HEK293 (cell line): ENCODE measurements at regions not wholly inside any gene's neighbourhood (a gene's known extent, or its start where the extent isn't known, plus 50 kb on each side); places are given as distances from the start of the nearest gene placed in this dataset.

Experiments used
- HOXA7 ChIP-seq: sonication (generic); formaldehyde crosslinking; IDR thresholded peaks from 2 replicates; pipeline ENCODE4 v1.8.1; 2022; ENCODE audit warnings: missing genetic modification reagents, borderline replicate concordance
- KLF1 ChIP-seq: fragments of 450-650 bp; formaldehyde crosslinking; IDR thresholded peaks from 2 replicates; pipeline ENCODE4 v1.5.1; 2016; ENCODE audit warnings: missing biosample characterization, missing genetic modification characterization
- SP2 ChIP-seq: fragments of 450-650 bp; formaldehyde crosslinking; IDR thresholded peaks from 2 replicates; pipeline ENCODE4 v1.5.1; 2016; ENCODE audit warnings: missing biosample characterization, missing genetic modification characterization
- TRIM28 ChIP-seq: IDR thresholded peaks from 2 replicates; pipeline ENCODE4 v1.6.1; 2011; ENCODE audit warnings: low read length, control low read depth, borderline replicate concordance
- ZNF274 ChIP-seq, 2 experiments: fragments of 200-500 bp in 1 of 2; fragments of 450-650 bp in 1 of 2; sonication (Bioruptor generic) in 1 of 2; formaldehyde crosslinking in 1 of 2; IDR thresholded peaks; 2 replicates each; pipeline versions ENCODE4 v1.5.1 to v1.6.1; 2014 to 2016; ENCODE audit warnings: borderline replicate concordance in 1 of 2, inconsistent platforms in 1 of 2, low read length in 1 of 2, missing biosample characterization in 1 of 2, missing genetic modification characterization in 1 of 2
- ZNF324 ChIP-seq: fragments of 450-650 bp; formaldehyde crosslinking; IDR thresholded peaks from 2 replicates; pipeline ENCODE4 v1.5.1; 2016; ENCODE audit warnings: missing biosample characterization, missing genetic modification characterization
- ZNF585B ChIP-seq: fragments of 450-650 bp; formaldehyde crosslinking; IDR thresholded peaks from 2 replicates; pipeline ENCODE4 v1.5.1; 2016; ENCODE audit warnings: missing biosample characterization, missing genetic modification characterization
- ZNF596 ChIP-seq: fragments of 450-650 bp; IDR thresholded peaks from 2 replicates; pipeline ENCODE4 v1.5.0; 2018; ENCODE audit warnings: missing biosample characterization, mild to moderate bottlenecking, missing genetic modification characterization, moderate library complexity
- ZNF623 ChIP-seq: fragments of 450-650 bp; formaldehyde crosslinking; IDR thresholded peaks from 2 replicates; pipeline ENCODE4 v1.5.1; 2016; ENCODE audit warnings: missing biosample characterization, missing genetic modification characterization
- ZNF837 ChIP-seq: fragments of 450-650 bp; formaldehyde crosslinking; IDR thresholded peaks from 2 replicates; pipeline ENCODE4 v1.5.1; 2016; ENCODE audit warnings: missing biosample characterization, missing genetic modification characterization
- TF ChIP-seq, protein P1 (sequence below): fragments of 450-650 bp; formaldehyde crosslinking; IDR thresholded peaks from 2 replicates; pipeline ENCODE4 v1.5.1; 2016; ENCODE audit warnings: missing biosample characterization, missing genetic modification characterization
- TF ChIP-seq, protein P2 (sequence below): fragments of 450-650 bp; formaldehyde crosslinking; IDR thresholded peaks from 2 replicates; pipeline ENCODE4 v1.5.1; 2017; ENCODE audit warnings: missing biosample characterization, mild to moderate bottlenecking, missing genetic modification characterization, moderate library complexity
- TF ChIP-seq, protein P3 (sequence below): fragments of 450-650 bp; formaldehyde crosslinking; conservative IDR thresholded peaks from 2 replicates; pipeline ENCODE4 v1.5.1; 2016; ENCODE audit warnings: low read depth, missing biosample characterization, missing genetic modification characterization
- TF ChIP-seq, protein P4 (sequence below): fragments of 450-650 bp; formaldehyde crosslinking; IDR thresholded peaks from 2 replicates; pipeline ENCODE4 v1.5.1; 2016; ENCODE audit warnings: missing biosample characterization, missing genetic modification characterization, low read depth

DNA sequence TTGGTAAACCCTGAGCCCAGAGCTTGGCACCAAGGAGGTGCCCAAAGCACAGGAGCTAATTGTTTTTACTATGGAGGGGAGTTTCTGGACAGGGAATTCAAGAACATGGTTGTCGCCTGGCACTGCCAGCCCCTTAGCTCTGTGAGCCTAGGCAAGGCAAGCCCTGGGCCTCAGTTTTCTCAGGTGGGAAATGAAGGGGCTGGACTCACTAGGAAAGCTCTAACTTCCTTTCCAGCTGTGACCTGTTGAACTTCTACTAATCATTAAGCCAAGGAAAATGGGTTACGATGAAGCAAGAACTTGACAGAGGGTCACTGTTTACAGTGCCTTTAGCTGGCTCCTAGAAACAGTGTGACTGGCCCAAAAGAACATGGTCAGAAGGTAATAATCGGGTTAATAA, 277.2 kb downstream of the SHQ1 start:
- TF ChIP-seq, protein P1, sequence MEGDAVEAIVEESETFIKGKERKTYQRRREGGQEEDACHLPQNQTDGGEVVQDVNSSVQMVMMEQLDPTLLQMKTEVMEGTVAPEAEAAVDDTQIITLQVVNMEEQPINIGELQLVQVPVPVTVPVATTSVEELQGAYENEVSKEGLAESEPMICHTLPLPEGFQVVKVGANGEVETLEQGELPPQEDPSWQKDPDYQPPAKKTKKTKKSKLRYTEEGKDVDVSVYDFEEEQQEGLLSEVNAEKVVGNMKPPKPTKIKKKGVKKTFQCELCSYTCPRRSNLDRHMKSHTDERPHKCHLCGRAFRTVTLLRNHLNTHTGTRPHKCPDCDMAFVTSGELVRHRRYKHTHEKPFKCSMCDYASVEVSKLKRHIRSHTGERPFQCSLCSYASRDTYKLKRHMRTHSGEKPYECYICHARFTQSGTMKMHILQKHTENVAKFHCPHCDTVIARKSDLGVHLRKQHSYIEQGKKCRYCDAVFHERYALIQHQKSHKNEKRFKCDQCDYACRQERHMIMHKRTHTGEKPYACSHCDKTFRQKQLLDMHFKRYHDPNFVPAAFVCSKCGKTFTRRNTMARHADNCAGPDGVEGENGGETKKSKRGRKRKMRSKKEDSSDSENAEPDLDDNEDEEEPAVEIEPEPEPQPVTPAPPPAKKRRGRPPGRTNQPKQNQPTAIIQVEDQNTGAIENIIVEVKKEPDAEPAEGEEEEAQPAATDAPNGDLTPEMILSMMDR (tag by site-specific recombination): no peak
- no peak for TF ChIP-seq ZNF837
- no peak for TF ChIP-seq ZNF623 (tag by site-specific recombination)
- TF ChIP-seq, protein P2, sequence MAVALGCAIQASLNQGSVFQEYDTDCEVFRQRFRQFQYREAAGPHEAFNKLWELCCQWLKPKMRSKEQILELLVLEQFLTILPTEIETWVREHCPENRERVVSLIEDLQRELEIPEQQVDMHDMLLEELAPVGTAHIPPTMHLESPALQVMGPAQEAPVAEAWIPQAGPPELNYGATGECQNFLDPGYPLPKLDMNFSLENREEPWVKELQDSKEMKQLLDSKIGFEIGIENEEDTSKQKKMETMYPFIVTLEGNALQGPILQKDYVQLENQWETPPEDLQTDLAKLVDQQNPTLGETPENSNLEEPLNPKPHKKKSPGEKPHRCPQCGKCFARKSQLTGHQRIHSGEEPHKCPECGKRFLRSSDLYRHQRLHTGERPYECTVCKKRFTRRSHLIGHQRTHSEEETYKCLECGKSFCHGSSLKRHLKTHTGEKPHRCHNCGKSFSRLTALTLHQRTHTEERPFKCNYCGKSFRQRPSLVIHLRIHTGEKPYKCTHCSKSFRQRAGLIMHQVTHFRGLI (tag by site-specific recombination): no peak
- no peak for TF ChIP-seq KLF1 (tag by site-specific recombination)
- TF ChIP-seq ZNF585B (tag by site-specific recombination): no peak
- TF ChIP-seq ZNF596 (tag by site-specific recombination): no peak
- TF ChIP-seq HOXA7: no peak
- no peak for TF ChIP-seq ZNF274 (IDR thresholded peaks at IDR 0.05; ENCODE audit: low read length)
- TF ChIP-seq ZNF274 (tag by site-specific recombination; IDR thresholded peaks at IDR 0.05; ENCODE audit: borderline replicate concordance): no peak
- TF ChIP-seq, protein P3, sequence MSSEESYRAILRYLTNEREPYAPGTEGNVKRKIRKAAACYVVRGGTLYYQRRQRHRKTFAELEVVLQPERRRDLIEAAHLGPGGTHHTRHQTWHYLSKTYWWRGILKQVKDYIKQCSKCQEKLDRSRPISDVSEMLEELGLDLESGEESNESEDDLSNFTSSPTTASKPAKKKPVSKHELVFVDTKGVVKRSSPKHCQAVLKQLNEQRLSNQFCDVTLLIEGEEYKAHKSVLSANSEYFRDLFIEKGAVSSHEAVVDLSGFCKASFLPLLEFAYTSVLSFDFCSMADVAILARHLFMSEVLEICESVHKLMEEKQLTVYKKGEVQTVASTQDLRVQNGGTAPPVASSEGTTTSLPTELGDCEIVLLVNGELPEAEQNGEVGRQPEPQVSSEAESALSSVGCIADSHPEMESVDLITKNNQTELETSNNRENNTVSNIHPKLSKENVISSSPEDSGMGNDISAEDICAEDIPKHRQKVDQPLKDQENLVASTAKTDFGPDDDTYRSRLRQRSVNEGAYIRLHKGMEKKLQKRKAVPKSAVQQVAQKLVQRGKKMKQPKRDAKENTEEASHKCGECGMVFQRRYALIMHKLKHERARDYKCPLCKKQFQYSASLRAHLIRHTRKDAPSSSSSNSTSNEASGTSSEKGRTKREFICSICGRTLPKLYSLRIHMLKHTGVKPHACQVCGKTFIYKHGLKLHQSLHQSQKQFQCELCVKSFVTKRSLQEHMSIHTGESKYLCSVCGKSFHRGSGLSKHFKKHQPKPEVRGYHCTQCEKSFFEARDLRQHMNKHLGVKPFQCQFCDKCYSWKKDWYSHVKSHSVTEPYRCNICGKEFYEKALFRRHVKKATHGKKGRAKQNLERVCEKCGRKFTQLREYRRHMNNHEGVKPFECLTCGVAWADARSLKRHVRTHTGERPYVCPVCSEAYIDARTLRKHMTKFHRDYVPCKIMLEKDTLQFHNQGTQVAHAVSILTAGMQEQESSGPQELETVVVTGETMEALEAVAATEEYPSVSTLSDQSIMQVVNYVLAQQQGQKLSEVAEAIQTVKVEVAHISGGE: no peak
- TF ChIP-seq SP2: no peak
- no peak for TF ChIP-seq ZNF324
- no peak for TF ChIP-seq TRIM28
- TF ChIP-seq, protein P4, sequence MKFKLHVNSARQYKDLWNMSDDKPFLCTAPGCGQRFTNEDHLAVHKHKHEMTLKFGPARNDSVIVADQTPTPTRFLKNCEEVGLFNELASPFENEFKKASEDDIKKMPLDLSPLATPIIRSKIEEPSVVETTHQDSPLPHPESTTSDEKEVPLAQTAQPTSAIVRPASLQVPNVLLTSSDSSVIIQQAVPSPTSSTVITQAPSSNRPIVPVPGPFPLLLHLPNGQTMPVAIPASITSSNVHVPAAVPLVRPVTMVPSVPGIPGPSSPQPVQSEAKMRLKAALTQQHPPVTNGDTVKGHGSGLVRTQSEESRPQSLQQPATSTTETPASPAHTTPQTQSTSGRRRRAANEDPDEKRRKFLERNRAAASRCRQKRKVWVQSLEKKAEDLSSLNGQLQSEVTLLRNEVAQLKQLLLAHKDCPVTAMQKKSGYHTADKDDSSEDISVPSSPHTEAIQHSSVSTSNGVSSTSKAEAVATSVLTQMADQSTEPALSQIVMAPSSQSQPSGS (tag by site-specific recombination): no peak
